Dedifferentiated amniotic fluid mesenchymal stem cell (primary cell): ENCODE measurements at regions not wholly inside any gene's neighbourhood (a gene's known extent, or its start where the extent isn't known, plus 50 kb on each side); places are given as distances from the start of the nearest gene placed in this dataset.

Experiments used
- DNase-seq: peaks from one replicate; pipeline ENCODE4 v3.0.0-alpha.2; 2016; ENCODE audit errors: extremely low spot score

DNA sequence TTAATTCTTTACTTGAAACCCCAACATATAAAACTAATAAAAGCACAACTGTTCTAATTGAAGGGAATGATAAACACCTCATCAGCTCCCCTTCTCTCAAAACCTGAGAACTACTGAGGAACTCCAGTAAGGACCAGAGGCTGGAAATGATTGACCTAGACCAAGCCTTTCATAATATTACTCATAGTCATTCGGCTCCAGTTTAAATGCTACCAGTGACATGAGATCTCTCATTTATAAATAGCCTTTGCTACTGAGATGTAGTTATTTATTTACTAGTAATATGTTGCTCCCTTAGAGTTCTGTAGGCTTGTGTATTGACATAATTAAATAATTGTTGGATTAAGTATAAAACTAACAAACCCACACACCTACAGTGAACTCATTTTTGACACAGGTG is 209.8 kb upstream of the PRMT6 start:
- DNase-seq: no peak

DNA sequence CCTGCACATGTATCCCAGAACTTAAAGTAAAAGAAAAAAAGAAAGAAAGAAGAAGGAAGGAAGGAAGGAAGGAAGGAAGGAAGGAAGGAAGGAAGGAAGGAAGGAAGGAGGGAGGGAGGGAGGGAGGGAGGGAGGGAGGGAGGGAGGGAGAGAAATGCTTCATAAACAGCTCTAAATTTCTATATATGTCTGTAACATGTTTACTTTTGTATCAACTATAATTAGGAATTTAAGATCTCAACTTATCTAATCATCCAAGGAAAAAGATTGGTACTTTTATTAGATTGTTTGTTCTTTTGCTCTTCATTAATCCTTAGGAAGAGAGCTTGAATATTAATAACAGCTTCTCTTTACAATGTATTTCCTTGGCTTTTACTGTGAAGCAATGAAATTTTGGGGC is 195.4 kb upstream of the PRMT6 start:
- no peak for DNase-seq

DNA sequence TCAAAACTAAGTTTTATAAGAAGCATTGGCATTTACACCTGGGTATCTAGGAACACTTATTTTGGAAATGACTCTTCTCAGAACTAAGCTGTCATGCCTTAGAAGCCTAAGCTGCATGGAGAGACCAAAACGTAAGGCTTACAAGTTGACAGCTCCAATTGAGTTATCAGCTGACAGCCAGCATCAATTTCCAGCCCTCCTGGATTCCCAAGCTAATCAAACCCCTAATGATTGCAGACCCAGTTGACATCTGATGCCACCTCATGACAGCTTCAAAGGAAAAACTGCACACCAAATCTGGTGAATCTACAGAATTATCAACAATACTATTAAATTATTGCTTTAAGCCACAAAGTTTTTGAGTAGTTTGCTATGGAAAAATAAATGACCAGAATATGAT is 187.6 kb upstream of the PRMT6 start:
- DNase-seq: no peak

DNA sequence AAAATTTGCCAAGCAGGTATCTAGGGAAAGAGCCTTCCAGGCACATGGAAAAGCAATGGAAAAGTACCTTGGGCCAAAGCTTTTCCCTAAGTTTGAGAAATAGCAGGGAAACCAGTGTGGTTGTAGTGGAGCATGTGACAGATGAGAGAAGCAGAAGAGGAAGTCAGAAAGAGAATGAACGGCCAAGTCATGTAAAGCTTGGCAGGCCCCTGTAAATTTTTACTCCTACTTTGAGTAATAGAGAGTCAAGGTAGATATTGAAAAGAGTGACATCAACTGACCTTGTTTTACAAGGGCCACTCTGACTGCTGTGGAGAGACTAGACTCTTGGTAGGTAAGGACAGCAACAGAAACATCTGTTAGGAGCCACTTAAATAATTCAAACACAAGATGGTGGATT is 180.9 kb upstream of the PRMT6 start:
- no peak for DNase-seq

- no peak for DNase-seq
These were observed 180.1 kb upstream of the PRMT6 start for GRCh38 chr1:106876384-106876783.

DNA sequence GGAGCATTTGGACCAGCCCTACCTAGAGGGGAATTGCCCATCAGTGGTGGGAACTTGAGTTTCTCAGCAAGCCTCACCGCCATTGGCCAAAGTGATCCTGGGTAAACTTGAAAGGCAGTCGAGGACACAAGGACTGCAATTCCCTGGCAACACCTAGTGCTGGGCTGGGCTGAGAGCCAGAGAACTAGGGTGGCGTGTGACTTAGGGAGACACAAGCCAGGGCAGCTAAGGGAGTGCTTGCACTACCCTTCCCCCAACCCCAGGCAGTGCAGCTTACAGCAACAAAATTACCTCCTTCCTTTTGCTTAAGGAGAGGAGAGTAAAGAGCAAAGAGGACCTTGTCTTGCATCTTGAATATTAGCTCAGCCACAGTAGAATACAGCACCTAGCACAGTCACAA is 176.9 kb upstream of the PRMT6 start:
- no peak for DNase-seq

GRCh38 chr1:106880226-106880625 is 176.2 kb upstream of the PRMT6 start:
- no peak for DNase-seq

GRCh38 chr1:106883208-106883607 is 173.3 kb upstream of the PRMT6 start:
- no peak for DNase-seq

GRCh38 chr1:106889059-106889458 is 167.4 kb upstream of the PRMT6 start:
- DNase-seq: no peak

- DNase-seq: no peak
These were observed 166.9 kb upstream of the PRMT6 start for GRCh38 chr1:106889583-106889982.

GRCh38 chr1:106897976-106898375 is 158.5 kb upstream of the PRMT6 start:
- DNase-seq: no peak

GRCh38 chr1:106899644-106900043 is 156.8 kb upstream of the PRMT6 start:
- no peak for DNase-seq

DNA sequence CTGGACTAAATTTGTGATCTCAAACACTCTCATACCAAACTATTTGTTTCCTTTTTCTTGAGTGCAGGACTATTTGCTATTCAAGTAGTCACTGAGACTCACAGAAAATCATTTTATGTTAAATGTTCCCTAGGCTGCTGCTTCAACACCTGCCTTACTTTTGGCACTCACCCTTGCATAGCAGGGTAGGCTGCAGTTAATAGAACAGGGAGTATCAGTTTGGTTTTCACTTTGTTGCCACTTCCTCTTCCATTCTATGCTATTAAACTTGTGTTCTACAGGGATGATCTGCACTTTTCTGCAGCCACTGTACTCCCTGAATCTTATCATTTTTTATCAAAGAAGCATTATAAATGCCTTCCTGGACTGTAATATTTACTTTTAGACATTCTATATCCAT is 148.7 kb upstream of the PRMT6 start:
- DNase-seq: no peak

- no peak for DNase-seq
These were observed 147.8 kb upstream of the PRMT6 start for GRCh38 chr1:106908689-106909088.

DNA sequence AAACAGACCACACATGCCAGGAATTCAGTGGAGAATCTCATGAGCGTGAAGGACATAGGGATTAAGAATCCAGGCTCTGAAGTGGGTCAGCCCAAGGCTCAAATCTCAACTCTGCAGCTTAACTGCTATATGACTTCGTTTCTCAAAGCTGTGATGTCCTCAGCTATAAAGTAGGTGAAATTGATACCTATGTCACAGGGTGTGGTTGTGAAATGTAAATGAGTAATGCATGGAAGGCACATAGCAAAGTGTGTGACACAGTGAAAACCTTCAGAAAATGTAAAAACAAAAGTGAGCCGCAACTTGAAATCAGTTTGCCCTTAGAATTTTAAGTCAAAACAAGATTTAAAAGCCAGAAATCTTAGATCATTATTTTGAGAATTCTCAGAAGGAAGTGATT is 145.7 kb upstream of the PRMT6 start:
- DNase-seq: no peak

DNA sequence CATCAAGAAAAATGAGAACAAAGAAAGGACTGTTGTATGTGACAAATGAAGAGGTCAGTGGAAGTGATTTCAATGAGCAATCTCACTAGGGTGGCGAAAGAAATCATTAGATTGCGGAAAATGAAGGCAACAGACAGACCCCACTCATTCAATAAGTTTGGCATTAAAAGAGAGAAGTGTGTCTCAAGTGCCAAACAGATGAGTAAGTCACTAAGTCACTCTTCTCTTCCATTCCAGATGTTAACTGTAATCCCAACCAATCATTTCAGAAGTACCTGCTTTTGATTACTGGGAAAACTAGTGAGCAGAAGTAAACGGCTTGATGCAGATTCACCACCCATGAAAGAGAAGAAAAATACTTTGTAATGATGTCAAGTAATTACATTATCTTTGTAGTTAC is 144.3 kb upstream of the PRMT6 start:
- no peak for DNase-seq

DNA sequence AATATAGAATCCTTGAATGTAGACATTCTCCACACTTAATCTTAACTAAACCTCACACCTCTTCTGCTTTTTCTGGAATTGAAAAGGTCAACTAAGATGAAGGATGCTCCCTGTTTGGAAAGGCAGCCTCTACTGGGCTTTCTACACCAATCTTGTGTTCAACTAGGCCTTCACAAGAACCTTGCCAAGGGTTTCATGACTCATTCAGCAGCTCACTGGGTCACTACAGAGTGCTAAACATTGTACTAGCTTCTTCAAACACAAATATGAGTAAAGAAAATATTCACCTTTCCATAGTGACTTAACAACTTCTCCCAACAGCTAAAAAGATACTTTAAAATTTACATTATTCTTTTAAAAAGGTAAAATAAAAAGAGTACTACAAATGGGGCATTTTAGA is 135.3 kb upstream of the PRMT6 start:
- no peak for DNase-seq

DNA sequence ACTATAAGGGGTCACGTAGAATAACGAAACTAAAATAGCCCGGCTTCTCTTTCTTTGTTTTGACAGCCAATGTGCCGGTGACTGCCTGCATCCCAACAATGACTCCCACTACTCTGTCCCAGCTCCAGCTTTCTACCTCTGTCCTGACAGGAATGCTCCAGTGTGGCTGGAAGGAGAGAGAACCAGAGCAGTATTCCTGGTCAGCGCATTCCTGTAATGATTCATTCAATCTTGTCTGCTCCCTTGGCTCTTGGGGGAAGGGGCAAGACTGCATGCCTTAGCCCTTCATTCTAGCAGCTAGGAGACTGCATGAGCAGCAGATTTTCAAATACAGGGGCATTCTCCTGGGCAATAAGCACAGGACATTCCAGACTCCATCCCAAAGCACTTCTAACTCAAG is 132.1 kb upstream of the PRMT6 start:
- DNase-seq: no peak

GRCh38 chr1:106925750-106926149 is 130.7 kb upstream of the PRMT6 start:
- DNase-seq: no peak

DNA sequence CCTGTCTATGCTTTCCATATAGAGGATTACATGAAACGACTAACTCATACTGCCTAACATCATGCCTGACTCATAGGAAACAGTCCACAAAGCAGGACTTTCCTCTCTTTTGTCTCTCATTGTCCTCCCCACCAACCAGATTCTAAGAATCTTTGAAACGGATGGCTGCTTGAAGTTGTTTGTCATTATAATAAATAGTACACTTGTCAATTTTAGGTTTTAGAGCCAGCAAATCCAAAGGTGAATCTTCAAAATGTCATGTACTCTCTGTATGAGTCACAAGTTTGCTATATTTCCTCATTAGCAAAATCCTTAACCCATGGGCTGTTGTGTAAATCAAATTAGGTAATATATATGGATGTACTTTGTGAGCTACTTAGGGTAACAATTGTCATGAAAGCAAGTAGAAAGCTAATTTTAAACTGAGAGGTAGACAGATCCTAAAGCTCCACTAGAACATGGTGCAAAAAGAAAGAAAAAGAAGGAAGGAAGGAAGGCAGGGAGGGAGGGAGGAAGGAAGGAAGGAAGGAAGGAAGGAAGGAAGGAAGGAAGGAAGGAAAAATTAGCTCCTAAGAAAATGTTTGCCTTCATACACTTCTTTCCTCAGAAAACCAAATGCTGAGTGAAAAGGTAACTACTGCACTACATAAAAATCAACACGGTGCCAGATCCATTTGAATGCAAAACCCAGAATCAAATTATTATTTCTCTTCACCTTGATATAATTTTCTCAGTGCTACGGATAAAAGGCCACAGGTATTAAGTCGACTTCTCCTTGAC is 129.5 kb upstream of the PRMT6 start:
- no peak for DNase-seq

- peak; percentile 30 for DNase-seq
These were observed 119.4 kb upstream of the PRMT6 start for GRCh38 chr1:106937104-106937503.

DNA sequence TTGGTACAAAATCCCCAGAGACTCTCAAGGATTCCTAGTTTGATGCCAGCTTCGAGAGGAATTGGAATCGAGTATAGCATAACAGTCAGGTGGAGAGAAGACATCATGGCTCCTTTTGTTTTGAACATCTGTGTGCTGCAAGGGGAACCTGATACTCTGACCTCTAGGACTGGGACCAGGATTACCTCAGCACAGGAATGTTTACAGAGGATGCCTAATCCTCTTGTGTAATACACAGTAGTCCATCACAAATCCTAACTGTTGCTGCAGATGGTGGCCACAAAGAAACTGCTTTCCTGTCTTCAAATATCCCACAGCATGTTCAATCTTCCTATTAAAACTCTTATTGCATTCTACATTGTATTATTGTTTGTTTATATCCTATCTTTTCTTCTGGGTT is 111.8 kb upstream of the PRMT6 start:
- DNase-seq: no peak

- no peak for DNase-seq
These were observed 103.7 kb upstream of the PRMT6 start for GRCh38 chr1:106952776-106953175.

DNA sequence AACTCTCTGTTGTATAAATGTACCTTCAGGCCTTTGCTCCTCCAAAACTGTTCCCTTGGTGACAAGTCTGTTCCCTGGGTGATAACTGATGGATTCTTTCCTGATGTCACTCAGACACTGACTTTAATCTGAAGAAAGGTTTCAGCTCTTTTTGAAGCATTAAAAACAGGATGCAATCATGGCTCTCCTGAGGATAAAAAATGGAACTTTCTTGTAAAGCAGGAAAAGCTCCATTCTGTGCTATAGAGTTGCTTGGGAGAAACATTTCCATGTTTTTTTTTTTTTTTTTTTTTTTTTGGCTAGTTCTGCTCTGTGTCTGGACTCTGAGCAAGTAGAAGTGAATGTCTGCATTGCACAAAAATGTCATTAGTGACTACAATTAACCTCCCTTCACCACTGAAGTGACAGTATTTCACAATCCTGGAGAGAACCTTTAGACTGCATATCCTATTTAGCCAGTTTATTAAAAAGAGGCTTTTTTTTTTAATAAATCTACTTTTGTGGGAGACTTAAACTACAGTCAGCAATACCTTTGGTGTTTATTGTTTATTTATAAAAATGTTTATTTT is 101.7 kb upstream of the PRMT6 start:
- no peak for DNase-seq
